CD14-positive monocyte (primary cell): ENCODE measurements at regions not wholly inside any gene's neighbourhood (a gene's known extent, or its start where the extent isn't known, plus 50 kb on each side); places are given as distances from the start of the nearest gene placed in this dataset.
"Not testable (repeated sequence)": the region's sequence is repeated elsewhere in the genome, so short reads cannot be mapped to it uniquely, and the experiment has no call there.

Experiments used
- DNase-seq, 3 donors: peaks; one replicate each; pipeline ENCODE4 v3.0.0-alpha.2; 2011 to 2022
- H2AFZ ChIP-seq: 2 replicates; pipeline ENCODE4 v1.6.0; 2012; ENCODE audit warnings: mild to moderate bottlenecking, low read depth, low read length, inconsistent platforms; ENCODE audit not compliant: insufficient read depth, poor library complexity, severe bottlenecking
- H3K27ac ChIP-seq, 2 donors: 1 replicate in 1 of 2; 2 replicates in 1 of 2; pipeline ENCODE4 v1.5.1; 2012 to 2013; ENCODE audit warnings: low read length in 2 of 2, control low read depth in 1 of 2, inconsistent platforms in 1 of 2, low read depth in 1 of 2, mild to moderate bottlenecking in 1 of 2
- H3K27me3 ChIP-seq, 2 donors: one replicate each; pipeline versions ENCODE4 v1.6.0 to v1.6.1; 2011 to 2013; ENCODE audit warnings: low read length in 2 of 2; ENCODE audit not compliant: control insufficient read depth in 2 of 2, insufficient read depth in 2 of 2
- H3K36me3 ChIP-seq, 2 donors: replicated peaks in 1 of 2; 1 replicate in 1 of 2; 2 replicates in 1 of 2; pipeline versions ENCODE4 v1.5.1 to v1.6.1; 2012 to 2013; ENCODE audit warnings: low read length in 2 of 2, control low read depth in 1 of 2, inconsistent platforms in 1 of 2, mild to moderate bottlenecking in 1 of 2; ENCODE audit not compliant: insufficient read depth in 2 of 2, control insufficient read depth in 1 of 2
- H3K4me1 ChIP-seq, 2 donors: 1 replicate in 1 of 2; 2 replicates in 1 of 2; pipeline versions ENCODE4 v1.5.1 to v1.6.1; 2012 to 2013; ENCODE audit warnings: low read length in 2 of 2, control low read depth in 1 of 2, inconsistent platforms in 1 of 2, mild to moderate bottlenecking in 1 of 2, moderate library complexity in 1 of 2; ENCODE audit not compliant: insufficient read depth in 2 of 2, control insufficient read depth in 1 of 2
- H3K4me2 ChIP-seq: replicated peaks from 2 replicates; pipeline ENCODE3; 2012; ENCODE audit warnings: low read length, moderate library complexity, mild to moderate bottlenecking; ENCODE audit not compliant: poor library complexity, severe bottlenecking; ENCODE audit errors: extremely low read depth
- H3K4me3 ChIP-seq, 3 experiments: fragments of 200-600 bp in 1 of 3; sonication (generic) in 1 of 3; replicated peaks in 1 of 3; 1 replicate in 2 of 3; 2 replicates in 1 of 3; pipeline ENCODE4 v1.5.1; 2011 to 2013; ENCODE audit warnings: low read length in 3 of 3, mild to moderate bottlenecking in 3 of 3, control low read depth in 2 of 3, low read depth in 2 of 3, inconsistent platforms in 1 of 3, moderate library complexity in 1 of 3
- H3K79me2 ChIP-seq: 2 replicates; pipeline ENCODE4 v1.6.0; 2012; ENCODE audit warnings: mild to moderate bottlenecking, control low read depth, inconsistent platforms, low read length, moderate library complexity; ENCODE audit not compliant: insufficient read depth
- H3K9ac ChIP-seq: 2 replicates; pipeline ENCODE4 v1.6.0; 2017; ENCODE audit warnings: low read length, mild to moderate bottlenecking; ENCODE audit not compliant: insufficient read depth, poor library complexity, severe bottlenecking
- H3K9me3 ChIP-seq, 2 donors: replicated peaks in 1 of 2; 1 replicate in 1 of 2; 2 replicates in 1 of 2; pipeline versions ENCODE4 v1.5.1 to v1.6.1; 2012 to 2013; ENCODE audit warnings: low read length in 2 of 2, control low read depth in 1 of 2; ENCODE audit not compliant: control insufficient read depth in 1 of 2, insufficient read depth in 1 of 2
- H4K20me1 ChIP-seq: 2 replicates; pipeline ENCODE4 v1.6.0; 2012; ENCODE audit warnings: mild to moderate bottlenecking, low read length, control low read depth, moderate library complexity; ENCODE audit not compliant: insufficient read depth
- H3K27ac Mint-ChIP-seq, 7 donors: one replicate each; pipeline ENCODE4 v1.8.0; 2020; ENCODE audit warnings: mild to moderate bottlenecking in 7 of 7, mixed read lengths in 7 of 7, moderate library complexity in 6 of 7, inconsistent platforms in 2 of 7
- H3K27me3 Mint-ChIP-seq, 3 donors: one replicate each; pipeline ENCODE4 v1.8.0; 2021 to 2022; ENCODE audit warnings: low read depth in 3 of 3, mild to moderate bottlenecking in 3 of 3, mixed read lengths in 3 of 3, moderate library complexity in 3 of 3, inconsistent platforms in 1 of 3
- H3K36me3 Mint-ChIP-seq, 2 donors: one replicate each; pipeline ENCODE4 v1.8.0; 2020; ENCODE audit warnings: mixed read lengths in 2 of 2, inconsistent platforms in 1 of 2, mild to moderate bottlenecking in 1 of 2
- H3K4me1 Mint-ChIP-seq: one replicate; pipeline ENCODE4 v1.8.0; 2020; ENCODE audit warnings: mild to moderate bottlenecking, mixed read lengths
- H3K4me3 Mint-ChIP-seq, 2 donors: one replicate each; pipeline ENCODE4 v1.8.0; 2020; ENCODE audit warnings: mild to moderate bottlenecking in 2 of 2, mixed read lengths in 2 of 2, moderate library complexity in 1 of 2
- H3K9me3 Mint-ChIP-seq, 7 donors: one replicate each; pipeline ENCODE4 v1.8.0; 2020 to 2022; ENCODE audit warnings: mixed read lengths in 7 of 7, mild to moderate bottlenecking in 6 of 7, moderate library complexity in 6 of 7, inconsistent platforms in 2 of 7
- WGBS: methylation state at CpG from one replicate; pipeline ENCODE4 v1.1.5; 2013; ENCODE audit warnings: missing lambda C conversion rate; ENCODE audit not compliant: insufficient coverage; 5-methylcytosine and 5-hydroxymethylcytosine counted together
- intact Hi-C, 2 donors: fragments of 100-400 bp; cut with micrococcal nuclease; formaldehyde crosslinking; loops; one replicate each; pipeline versions ENCODE4 v1.15.0 to v1.15.1; 2023
- TF ChIP-seq, protein P1 (sequence below): fragments of 200-600 bp; IDR thresholded peaks from one replicate; pipeline ENCODE4 v1.8.0; 2022; ENCODE audit warnings: antibody characterized with exemption, mild to moderate bottlenecking

DNA sequence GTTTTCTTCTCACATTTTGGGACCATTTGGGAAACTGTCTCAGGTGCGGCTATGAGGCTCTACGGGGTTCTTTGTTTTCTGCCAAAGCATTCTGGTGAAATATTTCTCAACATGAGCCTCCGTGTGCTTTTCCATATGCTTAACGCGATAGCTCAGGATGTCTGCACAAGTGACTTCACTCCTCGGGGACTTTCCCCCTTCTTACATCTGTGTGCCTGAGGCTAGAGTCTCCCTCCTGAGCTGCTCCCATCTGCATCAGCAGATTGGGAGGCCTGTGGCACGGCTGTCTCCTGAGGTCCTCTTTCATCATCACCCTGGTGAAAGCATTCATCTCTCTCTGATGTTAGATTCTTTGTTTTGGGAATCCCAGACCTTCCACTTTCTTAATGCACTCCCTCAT lies 1190.9 kb downstream of the TYW1 start:
- Mint-ChIP-seq H3K4me3 (no peak overlapping the region), H3K27ac (peak overlapping the region in 1 of 7 donors; percentile 13), H3K27me3 (peaks cover 0 to 3% (median 0%) of the 10 kb centered on the region in 3 donors), H3K4me1 (no peaks in the 10 kb centered on the region), H3K36me3 (no peaks in the 10 kb centered on the region), H3K9me3 (peaks cover 3 to 38% (median 19%) of the 10 kb centered on the region in 7 donors)
- H3K79me2 ChIP-seq = no peaks in the 10 kb centered on the region
- H3K9me3 ChIP-seq = peaks cover 7 to 28% of the 10 kb centered on the region in 2 donors
- no peak overlapping the region for H3K4me3 ChIP-seq
- H3K9ac ChIP-seq = no peak overlapping the region
- no peaks in the 10 kb centered on the region for H3K4me1 ChIP-seq
- H4K20me1 ChIP-seq = no peaks in the 10 kb centered on the region
- no peak for DNase-seq
- H2AFZ ChIP-seq = no peak overlapping the region
- TF ChIP-seq, protein P1, sequence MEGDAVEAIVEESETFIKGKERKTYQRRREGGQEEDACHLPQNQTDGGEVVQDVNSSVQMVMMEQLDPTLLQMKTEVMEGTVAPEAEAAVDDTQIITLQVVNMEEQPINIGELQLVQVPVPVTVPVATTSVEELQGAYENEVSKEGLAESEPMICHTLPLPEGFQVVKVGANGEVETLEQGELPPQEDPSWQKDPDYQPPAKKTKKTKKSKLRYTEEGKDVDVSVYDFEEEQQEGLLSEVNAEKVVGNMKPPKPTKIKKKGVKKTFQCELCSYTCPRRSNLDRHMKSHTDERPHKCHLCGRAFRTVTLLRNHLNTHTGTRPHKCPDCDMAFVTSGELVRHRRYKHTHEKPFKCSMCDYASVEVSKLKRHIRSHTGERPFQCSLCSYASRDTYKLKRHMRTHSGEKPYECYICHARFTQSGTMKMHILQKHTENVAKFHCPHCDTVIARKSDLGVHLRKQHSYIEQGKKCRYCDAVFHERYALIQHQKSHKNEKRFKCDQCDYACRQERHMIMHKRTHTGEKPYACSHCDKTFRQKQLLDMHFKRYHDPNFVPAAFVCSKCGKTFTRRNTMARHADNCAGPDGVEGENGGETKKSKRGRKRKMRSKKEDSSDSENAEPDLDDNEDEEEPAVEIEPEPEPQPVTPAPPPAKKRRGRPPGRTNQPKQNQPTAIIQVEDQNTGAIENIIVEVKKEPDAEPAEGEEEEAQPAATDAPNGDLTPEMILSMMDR = no peak
- WGBS = 80% methylated on average over 6 of the region's 7 CpGs
- no peak overlapping the region for H3K4me2 ChIP-seq
- no peaks in the 10 kb centered on the region for H3K36me3 ChIP-seq
- intact Hi-C loops = no loop called here
- no peak overlapping the region for H3K27ac ChIP-seq
- H3K27me3 ChIP-seq = no peaks in the 10 kb centered on the region

DNA sequence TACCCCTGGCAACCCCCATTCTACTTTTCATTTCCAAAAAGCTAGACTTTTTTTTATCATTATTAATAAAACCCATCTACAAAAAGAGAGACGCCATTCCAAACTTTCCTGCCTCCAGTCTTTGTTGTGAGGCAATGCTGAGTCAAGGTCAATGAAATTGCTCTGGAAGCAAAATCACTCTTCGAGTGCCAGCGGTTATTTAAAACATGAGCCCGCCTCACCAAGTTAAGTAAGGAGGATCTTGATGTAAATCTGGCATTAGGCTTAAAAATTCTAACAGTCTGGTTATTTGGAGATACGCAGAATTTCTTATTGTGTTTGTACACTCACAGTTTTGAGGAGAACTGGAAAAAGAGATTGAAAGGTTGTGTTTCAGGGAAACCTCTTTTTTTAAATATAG lies 1196.3 kb downstream of the TYW1 start:
- WGBS = 95% methylated on average over 3 of the region's 5 CpGs
- Histone ChIP-seq H3K27me3 (no peaks in the 10 kb centered on the region), H4K20me1 (no peaks in the 10 kb centered on the region), H3K4me2 (no peak overlapping the region), H2AFZ (no peak overlapping the region), H3K4me3 (no peak overlapping the region), H3K36me3 (no peaks in the 10 kb centered on the region), H3K9ac (no peak overlapping the region), H3K4me1 (no peaks in the 10 kb centered on the region), H3K27ac (no peak overlapping the region), H3K9me3 (peaks cover 12 to 50% of the 10 kb centered on the region in 2 donors), H3K79me2 (no peaks in the 10 kb centered on the region)
- no peaks in the 10 kb centered on the region for H3K4me1 Mint-ChIP-seq
- no peak overlapping the region for H3K4me3 Mint-ChIP-seq
- H3K9me3 Mint-ChIP-seq = peaks cover 8 to 46% (median 26%) of the 10 kb centered on the region in 7 donors
- H3K27me3 Mint-ChIP-seq = peaks cover 0 to 3% (median 0%) of the 10 kb centered on the region in 3 donors
- H3K27ac Mint-ChIP-seq = no peak overlapping the region
- H3K36me3 Mint-ChIP-seq = no peaks in the 10 kb centered on the region
- intact Hi-C loops = no loop called here
- TF ChIP-seq, protein P1 = no peak
- DNase-seq = no peak

DNA sequence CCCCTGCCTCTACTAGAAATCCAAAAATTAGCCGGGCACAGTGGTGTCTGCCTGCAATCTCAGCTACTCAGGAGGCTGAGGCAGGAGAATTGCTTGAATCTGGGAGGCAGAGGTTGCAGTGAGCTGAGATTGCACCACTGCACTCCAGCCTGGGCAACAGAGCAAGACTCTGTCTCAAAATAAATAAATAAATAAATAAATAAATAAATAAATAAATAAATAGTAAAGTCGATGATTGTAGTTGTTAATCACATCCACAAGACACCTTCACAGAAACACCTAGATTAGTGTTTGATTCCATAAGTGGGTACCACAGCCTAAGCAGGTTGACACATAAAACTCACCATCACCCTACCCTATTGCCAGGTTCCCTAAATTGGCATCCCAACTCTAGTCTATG lies 1199.0 kb downstream of the TYW1 start:
- peaks cover 16 to 50% of the 10 kb centered on the region in 2 donors for H3K9me3 ChIP-seq
- WGBS = no CpG with 5 or more reads among the region's 2 CpGs
- DNase-seq, H3K36me3 Mint-ChIP-seq, H3K4me3 ChIP-seq, H2AFZ ChIP-seq, H3K79me2 ChIP-seq, H3K9ac ChIP-seq, H3K4me1 Mint-ChIP-seq, H3K4me2 ChIP-seq, H3K4me1 ChIP-seq, intact Hi-C loops, H3K27ac Mint-ChIP-seq, H3K27me3 Mint-ChIP-seq, H3K4me3 Mint-ChIP-seq, H3K27ac ChIP-seq, H4K20me1 ChIP-seq, H3K36me3 ChIP-seq, H3K27me3 ChIP-seq: not testable (repeated sequence)
- peaks cover 9 to 44% (median 25%) of the 10 kb centered on the region in 7 donors for H3K9me3 Mint-ChIP-seq
